DMS114 treated with DMSO at 0.1 percent for 48 hours (cell line): ENCODE measurements at regions not wholly inside any gene's neighbourhood (a gene's known extent, or its start where the extent isn't known, plus 50 kb on each side); places are given as distances from the start of the nearest gene placed in this dataset.

ENCODE experiments used
- DNase-seq: peaks from one replicate; lab custom pipeline; 2025; ENCODE audit not compliant: unreplicated experiment; lab: John Stamatoyannopoulos, UW

DNA sequence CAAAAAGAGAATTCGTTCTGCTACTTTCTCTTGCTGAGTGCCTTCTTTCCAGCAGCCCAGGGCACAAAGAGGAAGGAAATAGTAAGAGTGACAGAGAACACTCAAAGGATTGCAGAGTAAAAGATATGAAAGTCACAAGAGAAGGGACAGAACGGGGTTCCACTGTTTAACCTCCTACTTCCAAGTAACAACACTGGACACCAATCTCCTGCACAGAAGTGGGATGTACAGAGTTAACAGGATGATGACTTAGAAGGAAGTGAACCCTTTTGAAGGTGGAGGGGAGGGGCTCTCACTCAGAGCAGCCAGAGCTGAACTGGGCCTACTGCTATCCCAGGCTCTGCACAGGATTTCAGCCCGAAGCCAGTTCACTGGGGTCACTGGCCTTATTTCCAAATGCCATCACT is 130.1 kb upstream of the PRICKLE2 start:
- DNase-seq = no peak

- DNase-seq = no peak
Observed at GRCh38 chr3:64354956-64355355, 129.7 kb upstream of the PRICKLE2 start.

- DNase-seq = no peak
Observed at GRCh38 chr3:64354221-64354620, 129.0 kb upstream of the PRICKLE2 start.

DNA sequence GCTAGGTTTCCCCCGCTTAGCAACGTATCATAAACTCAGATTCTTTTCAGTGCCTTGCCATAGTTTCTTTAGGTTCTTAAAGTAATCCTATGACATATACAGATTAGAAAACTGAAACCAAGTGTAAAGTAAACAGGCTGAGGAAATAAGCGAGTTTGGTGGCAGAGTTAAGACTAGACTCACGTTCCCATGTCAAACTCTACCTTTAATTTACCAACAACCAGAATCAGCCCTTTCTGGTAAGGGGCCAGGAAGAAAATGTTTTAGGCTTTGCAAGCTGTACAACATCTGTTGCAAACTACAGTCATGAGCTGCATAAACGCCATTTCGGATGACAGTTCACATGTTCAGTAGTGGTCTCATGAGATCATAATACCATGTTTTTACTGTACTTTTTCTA is 128.0 kb upstream of the PRICKLE2 start:
- no peak for DNase-seq

DNA sequence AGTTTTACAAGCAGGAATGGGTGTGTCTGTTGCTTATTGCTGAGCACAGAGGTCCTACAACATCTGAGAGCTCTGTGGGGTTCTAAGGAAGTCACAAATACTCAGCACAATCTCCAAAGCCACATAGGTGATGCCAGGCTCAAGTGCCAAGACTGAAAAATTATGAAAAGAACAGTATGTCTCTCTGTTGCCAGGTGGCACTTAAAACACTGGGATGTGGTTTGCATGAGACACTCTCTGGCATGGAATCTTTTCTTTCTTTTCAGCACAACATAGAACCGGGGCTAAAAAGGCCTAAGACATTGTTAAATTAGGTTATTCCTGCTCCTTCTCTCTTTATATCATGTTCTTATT is 127.3 kb upstream of the PRICKLE2 start:
- no peak for DNase-seq

DNA sequence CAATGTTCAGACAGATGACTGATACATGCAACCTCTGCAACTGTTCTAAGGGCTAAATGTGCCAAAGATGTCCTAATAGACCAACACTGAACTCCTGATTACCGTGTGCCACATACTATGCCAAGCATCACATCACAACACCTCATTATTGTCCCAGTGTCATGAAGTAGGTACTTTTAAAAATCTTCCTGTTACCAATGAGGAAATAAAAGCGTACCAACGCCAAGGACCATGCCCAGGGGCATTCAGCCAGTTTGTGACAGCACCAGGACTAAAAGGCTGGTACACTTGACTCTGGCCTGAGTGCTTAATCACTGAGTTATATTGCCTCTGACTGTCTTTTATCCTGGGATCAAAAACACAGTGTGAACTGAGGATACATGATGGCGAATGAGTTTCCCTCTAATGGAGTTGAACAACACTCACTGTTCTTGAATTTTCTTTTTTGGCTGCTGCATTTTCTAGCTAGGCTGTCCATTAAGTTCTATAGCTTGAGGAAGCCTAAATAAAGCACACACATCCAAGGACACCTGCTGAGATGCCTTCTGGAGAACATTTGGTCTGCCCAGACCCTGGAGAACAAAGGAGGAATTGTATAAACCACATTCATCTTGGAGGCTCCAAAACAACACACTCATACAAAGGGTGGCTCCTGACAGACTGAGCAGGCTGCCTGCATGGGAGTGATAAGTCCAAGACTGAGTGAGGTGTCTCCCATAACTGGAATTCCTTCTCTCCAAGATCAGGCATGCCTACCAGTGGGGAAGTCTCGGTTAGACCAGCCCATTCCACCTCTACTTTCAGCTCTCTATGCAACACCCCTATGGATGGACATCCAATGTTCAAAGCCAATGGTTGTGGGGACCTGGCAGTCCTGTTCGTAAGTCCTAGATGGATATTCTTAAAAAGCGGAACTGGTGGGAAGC is 126.7 kb upstream of the PRICKLE2 start:
- DNase-seq = no peak

GRCh38 chr3:64349551-64349950 is 124.3 kb upstream of the PRICKLE2 start:
- no peak for DNase-seq

DNA sequence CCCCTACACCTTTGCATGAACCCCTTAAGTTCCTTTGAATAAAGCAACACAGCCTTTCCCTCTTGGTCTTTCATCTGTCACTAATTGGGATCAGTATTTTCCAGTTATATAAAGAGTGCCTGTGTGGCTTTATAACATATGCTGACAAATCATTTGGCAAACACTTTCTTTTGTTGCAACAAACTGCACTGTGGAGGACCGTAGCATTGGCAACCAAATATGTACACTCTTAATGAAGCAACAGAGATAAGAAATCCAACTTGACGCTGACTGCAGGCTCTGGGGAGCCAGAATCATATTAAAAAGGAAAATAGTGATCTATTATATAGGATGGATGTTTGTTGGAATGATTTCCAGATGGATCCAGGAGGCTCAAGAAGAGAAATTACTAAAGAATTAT is 120.1 kb upstream of the PRICKLE2 start:
- DNase-seq = no peak

DNA sequence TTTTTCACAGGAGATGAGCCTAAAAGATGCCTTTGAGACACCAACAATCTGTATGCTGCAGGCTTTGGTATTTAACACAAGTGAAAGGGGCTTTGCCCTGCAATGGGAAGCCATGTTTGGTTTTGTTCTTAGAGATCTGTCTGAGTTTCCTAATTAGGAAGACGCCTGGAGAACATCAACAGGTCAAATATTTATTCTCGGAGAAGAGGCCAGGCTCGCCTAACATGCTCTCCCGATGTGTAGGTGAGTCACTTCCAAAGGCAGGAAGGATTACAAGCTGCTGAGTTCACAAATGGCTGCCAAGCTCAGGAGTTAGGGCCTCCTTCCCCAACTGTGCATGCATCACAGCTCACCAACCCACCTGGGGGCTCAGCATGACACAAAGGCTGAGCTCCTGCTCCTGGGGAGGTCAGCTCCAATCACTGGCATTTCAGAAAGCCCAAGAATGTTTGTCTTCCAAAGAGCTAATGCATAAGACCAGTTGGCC is 119.5 kb upstream of the PRICKLE2 start:
- no peak for DNase-seq

- DNase-seq = no peak
Observed at GRCh38 chr3:64343689-64344430, 118.6 kb upstream of the PRICKLE2 start.

GRCh38 chr3:64342940-64343688 is 117.8 kb upstream of the PRICKLE2 start:
- no peak for DNase-seq

GRCh38 chr3:64341296-64341695 is 116.0 kb upstream of the PRICKLE2 start:
- no peak for DNase-seq

DNA sequence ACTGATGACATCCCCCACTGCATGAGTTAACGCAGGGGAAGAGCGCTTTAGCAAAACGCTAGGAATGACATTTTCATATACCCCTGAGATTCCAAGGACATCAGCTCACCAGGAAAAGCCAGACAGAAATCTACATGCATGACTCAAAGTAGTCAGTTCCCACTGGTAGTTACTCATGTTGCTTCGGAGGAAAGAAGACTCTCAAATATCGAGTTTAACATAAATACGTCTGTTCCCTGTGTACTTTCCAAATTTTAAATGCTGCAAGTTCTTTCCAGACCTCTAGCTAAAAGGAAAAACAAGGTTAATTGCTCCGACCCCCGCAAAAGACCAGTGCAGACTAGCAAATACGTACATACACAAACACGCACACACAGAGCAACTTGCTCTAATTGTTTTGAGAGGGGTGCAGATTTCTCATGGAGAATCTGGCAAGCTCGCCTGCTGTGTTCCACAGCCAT is 115.4 kb upstream of the PRICKLE2 start:
- no peak for DNase-seq

DNA sequence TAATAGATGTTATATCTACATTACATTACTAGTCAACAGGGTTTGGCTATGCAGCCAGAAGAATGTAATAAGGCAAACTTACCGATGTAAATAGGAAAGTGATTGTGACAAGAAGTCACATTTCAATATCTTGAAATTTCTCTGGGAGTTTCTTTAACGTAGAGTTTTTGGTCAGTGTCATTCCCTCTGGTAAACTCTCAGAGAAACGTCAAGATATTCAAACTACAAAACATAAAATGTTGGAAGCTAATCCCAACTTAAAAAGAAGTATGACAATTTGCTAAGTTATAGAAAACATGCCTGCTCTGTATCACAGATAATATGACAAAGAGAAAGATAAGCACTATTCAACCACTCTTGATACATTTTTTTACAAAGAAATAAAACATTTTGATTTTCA is 111.2 kb upstream of the PRICKLE2 start:
- no peak for DNase-seq

DNA sequence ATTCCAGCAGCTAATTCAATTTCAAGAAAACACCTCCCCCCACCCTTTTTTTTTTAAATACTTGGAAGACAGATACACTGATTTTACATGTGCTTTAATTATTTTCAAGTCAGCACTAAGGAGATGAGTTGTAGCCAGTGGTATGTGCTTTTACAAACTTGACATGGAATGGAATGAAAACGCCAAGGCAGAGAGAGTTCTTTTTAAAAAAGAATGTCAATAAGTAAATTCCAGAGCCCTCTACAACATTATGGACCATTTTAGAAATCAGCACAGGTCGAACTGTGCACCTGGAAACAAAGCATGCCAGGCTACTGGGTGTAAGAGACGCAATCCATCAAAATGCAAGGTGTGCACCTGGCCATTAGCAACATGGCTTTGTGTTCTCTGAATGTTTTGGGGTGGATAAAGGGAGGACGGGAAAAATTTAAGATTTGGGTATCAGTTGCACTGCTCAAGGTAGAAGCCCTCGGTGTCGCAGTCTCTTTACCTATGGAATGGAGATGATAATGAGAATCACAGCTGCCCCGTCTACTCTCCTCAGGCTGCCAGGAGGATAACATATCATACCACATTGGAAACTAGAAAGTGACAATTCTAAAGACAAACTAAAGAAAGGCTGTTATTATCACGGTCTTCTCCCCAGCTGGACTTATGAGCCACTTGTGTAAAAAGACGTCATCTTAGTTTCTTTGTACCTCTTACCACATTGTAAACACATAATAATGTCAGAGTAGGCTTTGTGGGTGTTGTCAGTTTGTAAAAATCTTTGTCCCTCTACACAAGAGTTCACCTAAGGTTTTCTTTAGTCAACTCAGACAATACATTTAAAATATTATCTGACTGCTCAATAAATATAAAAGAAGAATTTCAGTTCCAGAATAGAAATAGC is 107.4 kb upstream of the PRICKLE2 start:
- DNase-seq = no peak

- DNase-seq = no peak
Observed at GRCh38 chr3:64331605-64332004, 106.3 kb upstream of the PRICKLE2 start.

DNA sequence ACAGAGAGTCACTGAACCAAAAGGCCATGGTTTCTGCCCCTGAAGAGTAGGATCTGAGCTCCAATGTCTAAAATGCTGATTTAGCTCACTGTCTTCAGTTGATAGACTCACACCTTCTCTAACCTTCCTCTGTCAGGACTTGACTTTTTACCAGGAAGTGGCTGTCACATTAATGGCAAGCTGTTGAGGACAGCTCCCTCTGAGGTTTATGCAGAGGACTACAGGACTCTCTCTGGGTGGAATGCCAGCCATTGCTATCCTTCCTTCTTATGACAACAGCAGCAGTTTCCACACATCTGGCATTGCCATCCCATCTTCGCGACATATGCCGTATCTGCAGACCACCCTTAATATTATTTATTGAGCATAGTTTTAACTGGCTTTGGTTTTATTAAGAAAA is 103.8 kb upstream of the PRICKLE2 start:
- no peak for DNase-seq

GRCh38 chr3:64327100-64327804 is 102.0 kb upstream of the PRICKLE2 start:
- no peak for DNase-seq

DNA sequence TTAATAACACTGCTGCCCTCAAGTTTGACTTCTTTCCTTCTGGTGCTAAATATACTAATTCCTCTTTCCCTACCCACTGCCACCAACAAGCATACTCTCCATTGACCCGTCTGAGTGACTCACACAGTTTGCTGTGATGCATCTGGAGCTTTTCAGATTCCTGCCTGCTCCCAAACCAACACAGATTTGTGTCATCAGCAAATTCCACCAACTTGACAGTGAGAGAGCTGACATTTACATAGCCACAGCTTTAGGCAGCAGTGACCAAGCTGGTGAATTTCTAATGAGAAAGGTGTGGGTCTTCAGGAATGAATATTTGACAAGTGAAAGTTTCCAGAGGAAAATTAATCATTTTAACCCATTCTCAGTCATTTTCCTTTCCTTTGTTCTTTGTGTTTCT is 96.5 kb upstream of the PRICKLE2 start:
- DNase-seq = no peak

GRCh38 chr3:64319391-64319790 is 94.1 kb upstream of the PRICKLE2 start:
- DNase-seq = no peak
